CD4-positive, alpha-beta T cell treated with Interferon alpha-2 for 1 hour (primary cell): ENCODE measurements at regions not wholly inside any gene's neighbourhood (a gene's known extent, or its start where the extent isn't known, plus 50 kb on each side); places are given as distances from the start of the nearest gene placed in this dataset.

ENCODE experiments used
- DNase-seq, 2 donors: peaks; one replicate each; pipeline ENCODE4 v3.0.0-alpha.2; 2020 to 2022

DNA sequence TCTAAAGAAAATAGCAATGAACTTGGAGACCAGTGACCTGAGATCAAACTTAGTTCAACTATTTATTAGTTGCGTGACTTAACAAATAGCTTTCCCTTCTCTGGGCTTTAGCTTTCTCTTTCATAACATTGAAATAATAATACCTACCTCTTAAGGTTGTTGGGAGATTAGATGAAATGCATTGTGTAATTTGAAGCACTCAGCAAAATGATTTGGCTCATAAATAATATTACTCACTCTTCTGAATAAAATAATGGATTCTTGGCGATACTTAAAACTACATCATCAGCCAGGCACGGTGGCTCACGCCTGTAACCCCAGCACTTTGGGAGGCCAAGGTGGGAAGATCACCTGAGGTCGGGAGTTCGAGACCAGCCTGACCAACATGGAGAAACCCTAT, 556.2 kb upstream of the JARID2 start:
- no peak for DNase-seq

DNA sequence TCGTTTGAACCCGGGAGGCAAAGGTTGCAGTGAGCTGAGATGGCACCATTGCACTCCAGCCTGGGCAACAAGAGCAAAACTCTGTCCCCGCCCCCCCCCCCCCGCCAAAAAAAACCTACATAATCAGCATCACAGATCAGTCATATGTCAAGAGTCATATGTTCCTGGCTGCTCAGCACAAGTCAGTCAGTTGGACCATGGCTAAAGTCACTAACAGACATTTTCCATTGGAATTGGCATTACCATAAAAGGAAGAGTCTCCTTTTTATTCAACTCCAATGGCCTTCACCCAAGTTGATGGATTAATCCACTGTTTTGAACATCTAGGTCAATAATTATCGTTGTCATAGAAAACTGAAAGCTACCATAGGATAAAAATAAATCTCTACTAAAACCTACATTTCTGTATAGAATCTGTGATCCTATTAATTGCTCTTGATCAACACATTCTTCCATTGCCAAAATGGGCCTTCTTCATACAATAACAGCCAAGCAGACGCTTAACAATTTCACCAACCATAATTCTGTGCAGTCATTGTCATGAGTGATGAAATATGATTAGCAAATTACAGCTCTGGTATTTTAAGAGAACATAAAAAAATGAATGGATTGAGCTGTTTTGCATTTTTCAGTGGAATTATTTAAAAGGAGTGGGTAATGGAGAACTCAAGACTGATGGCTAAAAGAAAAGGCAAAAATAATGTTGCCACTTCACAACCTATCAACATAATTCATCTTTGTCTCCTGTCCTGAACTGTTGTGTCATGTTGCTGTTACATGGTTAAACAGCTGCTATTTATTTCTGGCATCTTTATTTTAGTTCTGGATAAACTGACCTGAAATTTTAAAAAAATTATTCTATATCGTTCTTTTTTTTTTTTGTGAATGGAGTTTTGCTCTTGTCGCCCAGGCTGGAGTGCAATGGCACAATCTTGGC, 555.5 kb upstream of the JARID2 start:
- DNase-seq: no peak

DNA sequence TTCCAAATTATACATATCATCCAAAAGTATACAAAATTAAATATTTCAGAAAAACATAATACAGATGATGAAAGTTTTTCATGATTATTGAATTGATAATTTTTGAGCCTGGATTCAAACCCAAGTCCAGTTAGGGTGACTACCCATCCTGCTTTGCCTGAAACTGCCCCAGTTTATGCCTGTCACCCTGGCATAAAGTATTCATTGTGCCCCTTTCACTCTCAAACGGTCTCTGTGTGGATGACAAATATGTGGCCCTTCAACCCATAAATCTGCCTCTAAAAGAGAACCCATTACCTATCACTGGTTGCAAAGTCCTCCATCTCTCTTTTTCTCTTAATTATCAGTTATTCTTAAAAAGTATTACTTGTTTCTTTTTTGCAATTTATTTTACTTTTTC, 553.7 kb upstream of the JARID2 start:
- DNase-seq: no peak

DNA sequence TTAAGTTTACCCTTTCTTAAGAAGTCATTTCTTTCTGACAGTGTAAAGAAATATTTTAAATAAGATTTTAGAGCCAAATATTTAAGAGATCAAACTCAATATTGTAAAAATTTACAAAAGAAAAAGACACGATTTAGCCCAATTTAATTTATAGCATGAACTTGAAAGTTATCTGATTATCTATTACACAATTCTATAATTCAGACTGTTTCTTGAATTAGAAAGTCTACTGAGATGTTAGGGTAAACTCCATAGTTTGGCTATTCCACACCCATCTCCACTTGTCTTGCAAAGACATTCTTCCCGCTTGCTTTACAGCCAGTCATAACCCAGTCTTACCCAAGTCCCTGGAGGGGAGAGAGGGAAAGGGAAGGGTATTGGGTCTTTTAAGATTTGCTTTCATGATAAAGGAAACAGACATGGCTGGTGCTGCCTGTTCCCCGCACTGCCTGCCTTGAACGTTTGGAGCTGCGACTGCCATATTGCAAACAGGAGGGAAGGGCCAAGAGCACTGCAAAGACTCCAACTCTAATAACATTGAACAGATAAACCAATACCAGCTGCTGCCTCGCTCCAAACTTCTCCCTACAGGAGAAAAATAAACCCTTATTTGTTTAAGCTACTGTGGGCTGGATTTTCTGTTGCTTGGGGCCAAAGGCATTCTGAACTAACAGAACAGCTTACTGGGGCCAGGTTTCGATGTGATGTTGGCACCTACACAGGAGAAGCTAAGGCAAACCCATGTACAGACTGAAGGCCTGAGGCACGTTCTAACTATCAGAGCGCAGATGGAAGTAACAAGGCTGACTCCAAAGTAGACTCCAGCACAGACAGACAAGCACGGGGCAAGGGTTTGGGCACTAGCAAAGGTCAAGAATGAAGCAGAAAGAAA, 552.3 kb upstream of the JARID2 start:
- no peak for DNase-seq

DNA sequence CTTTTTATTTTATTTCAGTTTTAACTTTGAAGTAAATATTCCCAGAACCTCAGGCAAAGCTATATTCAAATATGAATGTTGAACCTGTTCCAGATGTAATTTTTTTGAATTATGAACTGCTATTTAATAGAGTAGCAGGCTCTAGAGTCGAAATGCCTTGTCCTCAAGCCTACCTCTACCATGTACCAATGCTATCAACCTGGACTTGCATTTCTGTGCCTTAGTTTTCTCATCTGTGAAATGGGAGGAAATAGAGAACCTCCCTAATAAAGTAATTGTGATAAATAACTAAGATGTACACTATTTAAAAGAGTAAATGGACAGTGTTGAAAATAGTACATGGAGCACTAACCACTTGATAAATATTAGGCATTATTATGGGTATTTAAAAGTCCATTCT, 551.6 kb upstream of the JARID2 start:
- DNase-seq: no peak

DNA sequence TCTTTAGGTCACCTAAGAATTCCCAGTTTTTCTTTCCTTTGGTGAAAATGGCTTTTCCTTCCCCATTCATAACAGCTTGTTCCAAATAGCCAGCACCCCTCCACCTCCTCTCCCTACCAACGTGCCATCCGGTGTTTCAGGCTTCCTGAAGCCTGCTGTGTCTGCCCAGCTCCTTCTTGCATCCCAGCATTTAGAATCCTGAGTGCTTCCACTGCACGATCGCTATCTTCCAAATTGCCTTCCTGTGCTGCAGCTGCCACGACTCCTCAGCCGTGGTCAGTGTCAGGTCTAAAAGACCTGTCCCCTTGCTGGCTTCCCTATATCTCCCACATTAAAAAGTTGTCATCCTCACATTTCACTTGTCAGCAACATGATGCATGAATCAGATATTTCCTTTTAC, 550.3 kb upstream of the JARID2 start:
- DNase-seq: no peak

DNA sequence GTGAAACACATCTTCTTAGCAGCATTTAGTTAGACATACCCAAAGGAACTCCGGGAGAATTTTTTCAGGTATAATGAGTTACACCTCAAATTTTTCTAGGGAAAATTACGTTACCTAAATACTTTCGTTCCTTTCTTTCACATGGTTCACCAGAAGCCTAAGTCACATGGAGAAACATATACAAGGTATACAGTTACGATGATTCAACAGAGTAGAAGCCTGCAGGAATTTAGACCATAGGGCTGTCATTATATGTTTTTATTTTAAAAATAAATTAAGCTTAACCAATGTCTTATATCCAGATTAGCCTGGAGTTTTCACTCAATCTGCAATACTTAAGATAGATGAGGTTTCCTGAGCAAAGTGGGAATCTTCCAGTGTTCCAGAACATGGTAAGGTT, 549.5 kb upstream of the JARID2 start:
- DNase-seq: no peak

DNA sequence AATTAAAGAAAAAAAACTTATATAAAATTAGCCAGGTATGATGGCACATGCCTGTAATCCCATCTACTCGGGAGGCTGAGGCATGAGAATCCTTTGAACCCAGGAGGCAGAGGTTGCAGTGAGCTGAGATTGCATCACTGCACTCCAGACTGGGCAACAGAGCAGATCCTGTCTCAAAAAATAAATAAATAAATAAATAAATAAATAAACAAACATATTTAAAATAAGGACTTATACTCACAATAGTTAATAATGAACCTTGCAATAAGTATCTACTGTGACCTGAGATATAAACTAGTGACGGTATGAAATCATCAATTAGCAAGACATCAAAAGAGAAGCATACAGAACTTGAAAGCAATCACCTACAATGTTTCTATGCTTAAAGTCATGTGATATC, 548.4 kb upstream of the JARID2 start:
- no peak for DNase-seq

DNA sequence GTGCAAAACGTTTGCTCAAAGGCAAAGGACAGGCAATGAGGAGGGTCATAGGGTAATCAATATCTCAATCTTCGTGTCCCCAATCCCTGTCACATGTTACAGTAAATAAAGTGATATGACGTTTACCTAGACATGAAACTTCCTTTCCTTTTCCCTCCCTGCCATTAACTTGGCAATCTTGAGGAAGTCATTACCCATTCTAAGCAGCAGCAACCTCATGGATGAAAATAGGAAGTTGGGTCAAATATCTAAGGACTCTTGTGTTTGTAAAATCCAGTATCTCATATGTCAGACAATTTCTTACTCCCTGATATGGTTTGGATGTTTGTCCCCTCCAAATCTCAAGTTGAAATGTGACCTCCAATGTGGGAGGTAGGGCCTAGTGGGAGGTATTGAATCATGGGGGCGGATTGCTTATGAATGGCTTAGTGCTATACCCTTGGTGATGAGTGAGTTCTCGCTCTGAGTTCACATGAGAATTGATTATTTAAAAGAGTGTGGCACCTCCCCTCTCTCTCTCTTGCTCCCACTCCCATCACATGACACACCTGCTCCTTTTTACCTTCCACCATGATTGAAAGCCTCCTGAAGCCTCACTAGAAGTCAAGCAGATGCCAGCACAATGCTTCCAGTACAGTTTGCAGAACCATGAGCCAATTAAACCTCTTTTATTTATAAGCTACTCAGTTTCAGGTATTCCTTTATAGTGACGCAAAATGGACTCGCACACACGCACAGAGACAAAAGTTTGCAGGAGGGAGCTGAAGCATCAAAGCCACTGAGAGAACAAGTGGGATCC, 545.9 kb upstream of the JARID2 start:
- no peak for DNase-seq

DNA sequence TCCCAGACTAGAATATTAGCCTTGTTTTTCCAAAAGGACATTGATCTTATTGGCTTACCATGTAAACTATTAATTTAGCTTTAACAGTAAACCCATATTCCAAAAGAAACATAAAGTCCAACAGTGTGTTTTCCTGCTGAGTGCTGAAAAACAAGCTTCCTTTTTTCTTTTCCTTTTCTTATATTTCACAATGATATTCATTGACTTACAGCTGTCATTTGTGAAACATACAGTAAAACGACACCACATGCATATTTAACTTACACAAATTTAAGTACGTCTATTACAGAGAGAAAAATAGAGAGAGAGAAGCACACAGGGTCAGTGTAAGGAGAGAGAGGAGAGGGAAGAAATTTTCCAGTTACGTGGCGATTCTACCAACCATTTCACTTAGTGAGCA, 543.9 kb upstream of the JARID2 start:
- DNase-seq: no peak

DNA sequence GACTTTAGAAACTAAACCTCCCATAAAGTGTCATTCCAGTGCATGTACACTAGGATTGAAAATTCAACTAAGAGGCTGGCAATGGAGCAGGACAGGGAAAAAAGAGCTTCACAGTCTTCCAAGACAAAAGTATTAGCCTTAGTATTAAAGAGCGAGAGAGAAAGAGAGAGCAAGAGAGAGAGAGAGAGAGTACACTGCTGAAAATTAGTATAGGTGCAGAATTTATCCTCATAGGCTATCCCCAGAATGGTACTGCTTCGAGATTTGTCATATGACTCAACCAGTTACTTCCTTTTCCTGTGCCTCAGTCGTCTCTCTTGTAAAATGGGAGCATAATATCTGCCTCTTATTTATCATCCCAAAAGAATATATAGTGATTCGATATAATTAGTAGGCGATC, 543.2 kb upstream of the JARID2 start:
- DNase-seq: no peak

DNA sequence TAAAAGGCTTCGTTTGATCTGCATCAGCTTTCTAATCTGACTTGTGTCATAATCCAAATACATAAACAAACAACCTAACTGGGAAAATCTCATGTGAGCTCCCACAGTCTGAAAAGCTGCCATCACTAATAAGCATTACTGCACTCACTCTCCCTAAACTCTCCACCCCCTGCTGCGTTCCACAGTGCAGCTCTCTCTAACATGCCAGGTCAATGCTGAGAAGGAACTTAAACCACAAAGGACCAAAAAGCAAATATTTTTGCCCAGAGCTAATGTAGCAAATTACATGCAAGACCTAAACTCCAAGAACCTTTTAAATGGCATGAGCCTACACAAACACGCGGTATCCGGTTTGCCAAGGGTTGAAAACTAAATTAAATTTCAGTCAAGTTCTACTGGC, 542.3 kb upstream of the JARID2 start:
- DNase-seq: no peak

DNA sequence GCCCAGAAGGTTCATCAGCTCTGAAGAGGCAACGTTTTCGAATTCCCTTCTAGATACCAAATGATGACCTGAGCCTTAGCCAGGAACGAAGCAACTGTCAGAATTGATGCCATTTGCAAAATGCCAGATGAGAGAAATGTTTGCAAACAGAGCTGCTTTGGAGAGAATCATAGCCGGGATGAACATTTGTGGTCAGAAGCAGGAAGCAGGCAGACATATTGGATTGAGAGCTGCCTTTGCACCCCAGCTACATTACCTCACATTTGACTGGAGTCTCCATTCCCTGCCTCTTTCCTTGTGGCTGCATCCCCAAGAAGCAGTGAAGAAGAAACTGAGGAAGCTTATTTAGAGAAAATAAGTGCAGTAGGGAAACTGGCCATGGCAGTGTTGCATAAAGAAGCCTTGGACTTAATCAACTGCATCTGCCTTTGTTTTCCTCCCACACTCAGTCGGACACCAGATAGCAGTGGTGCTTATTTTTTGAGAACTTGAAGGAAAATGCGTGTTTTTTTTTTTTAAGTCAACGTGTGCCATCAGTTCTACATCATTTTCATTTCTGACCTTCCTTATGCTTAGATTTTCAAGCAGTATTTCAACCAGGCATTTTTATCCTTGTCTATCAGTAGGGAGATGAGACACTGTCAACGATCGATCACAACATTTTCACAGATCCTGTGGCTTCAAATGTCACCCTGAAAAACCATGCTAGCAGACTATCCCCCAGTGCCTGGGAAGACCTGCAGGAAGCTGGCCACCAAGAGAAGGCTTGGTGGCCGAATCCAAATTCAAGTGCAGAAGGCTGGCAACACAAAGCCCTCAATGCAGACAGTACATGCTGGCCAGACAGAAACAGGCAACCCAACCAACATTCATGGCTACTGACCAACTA, 541.2 kb upstream of the JARID2 start:
- DNase-seq: no peak

DNA sequence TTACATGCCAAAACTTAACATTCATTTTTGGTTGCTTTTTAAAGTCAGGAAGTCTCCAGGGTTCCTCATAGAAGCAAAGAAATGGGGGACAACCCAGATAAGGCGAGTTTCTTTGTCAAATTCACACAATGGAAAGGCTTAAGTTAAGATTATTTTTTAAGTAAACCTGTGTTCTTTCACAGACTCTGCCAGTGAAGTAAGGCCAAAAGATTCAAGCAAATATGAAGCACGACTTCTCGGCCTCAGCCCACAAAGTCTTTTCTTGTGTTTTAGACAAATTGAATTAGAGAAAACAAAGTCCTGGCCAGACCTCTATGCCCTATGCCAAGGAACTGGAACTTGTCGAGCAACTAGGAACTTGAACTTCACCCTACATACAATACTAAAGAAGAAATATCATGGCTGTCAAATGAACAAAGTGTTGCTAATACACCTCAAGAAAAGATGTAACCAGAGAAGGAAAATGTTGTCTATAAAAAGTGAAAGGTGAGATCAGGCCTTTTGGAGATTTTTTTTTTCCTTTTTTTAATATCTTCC, 540.0 kb upstream of the JARID2 start:
- DNase-seq: no peak

DNA sequence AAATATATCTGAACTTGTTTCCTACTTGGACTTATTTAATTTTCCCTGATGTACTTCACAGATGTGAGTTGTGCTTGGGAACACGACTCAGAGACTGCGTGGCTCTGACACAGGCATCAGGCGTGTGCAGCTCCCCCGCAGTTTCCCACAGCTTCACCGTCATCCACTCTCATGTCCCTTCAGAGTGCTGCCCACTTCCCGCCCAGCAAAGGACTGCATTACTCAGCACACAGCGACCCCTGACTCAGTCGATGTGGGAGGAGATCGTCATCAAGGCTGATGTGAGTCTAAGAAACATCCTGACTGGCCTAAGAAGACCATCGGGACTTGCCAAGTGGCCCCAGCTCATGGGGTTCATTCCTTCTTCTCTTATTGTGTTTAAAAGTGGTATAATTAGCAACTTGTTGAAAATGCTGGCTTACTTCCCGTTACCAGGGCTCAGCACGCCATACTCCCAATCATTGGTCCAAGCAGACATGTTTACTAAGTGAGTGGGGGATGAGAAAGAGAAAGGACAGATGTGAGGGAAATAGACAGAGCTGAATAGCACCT, 539.4 kb upstream of the JARID2 start:
- DNase-seq: no peak

DNA sequence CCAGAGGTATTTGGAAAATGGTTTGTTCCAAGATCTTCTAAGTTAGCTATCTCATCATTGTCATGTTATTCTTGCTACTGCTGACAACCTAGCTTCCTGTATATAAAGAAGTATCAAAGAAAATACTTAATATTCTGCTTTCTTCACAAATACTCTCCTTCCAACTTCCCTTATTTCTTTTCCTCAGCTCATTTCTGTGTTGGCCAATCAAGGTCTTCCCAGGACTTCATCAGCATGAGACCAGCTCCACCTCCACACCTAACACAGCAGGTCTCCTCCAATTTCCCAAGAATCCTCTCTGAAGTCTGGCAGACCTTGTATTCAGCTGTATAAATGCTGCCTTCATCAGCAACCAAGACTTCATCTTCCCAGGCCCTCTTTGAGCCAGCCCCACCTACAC, 538.6 kb upstream of the JARID2 start:
- no peak for DNase-seq

DNA sequence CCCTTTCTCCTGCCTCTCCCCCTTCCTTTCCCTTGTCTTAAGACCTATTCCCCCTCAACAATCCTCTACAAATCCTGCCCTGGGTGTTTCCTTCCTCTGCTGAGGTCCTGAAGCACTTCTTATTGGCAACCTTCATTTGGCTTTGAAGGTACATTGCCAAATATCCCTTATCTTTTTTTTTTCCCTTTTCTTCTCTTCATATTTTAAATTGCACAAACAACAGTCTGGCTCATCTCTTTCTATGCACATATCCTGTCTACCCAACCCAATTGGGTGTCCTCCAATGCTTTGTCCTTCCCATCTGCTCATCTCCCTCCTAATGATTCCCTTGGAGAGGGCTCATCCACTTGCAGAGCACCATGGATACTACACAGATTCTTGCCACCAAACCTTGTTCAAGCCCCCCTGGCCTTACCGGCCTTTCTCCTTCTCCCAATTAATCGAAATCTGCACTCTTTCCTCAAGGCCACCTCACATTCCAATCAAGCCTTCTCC, 537.9 kb upstream of the JARID2 start:
- DNase-seq: no peak

DNA sequence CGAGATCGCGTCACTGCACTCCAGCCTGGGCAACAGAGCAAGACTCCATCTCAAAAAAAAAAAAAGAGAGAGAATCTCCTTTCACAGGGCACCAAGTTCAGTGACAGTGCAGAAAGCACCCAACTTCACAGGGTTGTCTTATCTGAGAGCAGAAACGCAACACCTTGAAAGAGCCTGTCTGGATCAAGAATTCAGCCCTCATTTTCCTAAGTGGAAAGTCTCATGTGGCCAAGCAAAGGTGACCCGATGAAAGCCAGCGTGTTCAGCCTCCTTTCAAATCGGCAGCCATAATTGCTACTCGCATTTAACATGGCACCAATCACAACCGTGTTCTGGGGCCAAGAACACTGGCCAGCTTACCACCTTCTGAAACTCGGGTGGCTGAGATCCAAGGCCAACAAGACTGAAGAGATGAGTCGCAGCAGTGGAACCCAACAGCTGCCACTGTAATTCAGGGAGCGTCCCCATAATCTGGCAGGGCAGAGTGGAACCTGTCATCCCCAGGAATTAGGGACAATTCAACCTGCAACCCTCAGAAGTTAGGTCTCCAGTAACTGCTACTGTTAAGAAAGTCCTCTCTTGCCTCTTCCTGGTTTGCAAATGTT, 536.7 kb upstream of the JARID2 start:
- no peak for DNase-seq

DNA sequence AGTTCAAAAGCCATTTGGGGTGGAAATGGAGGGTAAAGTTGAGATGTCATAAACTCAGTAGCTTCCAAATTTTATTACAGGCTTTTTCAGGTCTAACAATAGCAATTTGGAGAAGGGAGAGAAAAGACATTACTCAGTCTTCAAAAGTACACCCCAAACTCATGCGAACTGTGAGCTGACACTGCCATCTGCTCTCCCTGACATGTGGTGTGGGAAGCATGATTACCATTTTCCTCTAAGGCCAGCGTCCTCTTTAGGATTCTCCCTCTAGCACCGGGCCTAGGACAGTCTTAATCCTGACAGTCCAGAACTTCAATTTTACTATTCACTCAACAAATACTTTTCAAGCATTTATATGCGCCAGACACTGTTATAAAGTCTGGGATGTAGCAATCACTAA, 536.0 kb upstream of the JARID2 start:
- DNase-seq: no peak

DNA sequence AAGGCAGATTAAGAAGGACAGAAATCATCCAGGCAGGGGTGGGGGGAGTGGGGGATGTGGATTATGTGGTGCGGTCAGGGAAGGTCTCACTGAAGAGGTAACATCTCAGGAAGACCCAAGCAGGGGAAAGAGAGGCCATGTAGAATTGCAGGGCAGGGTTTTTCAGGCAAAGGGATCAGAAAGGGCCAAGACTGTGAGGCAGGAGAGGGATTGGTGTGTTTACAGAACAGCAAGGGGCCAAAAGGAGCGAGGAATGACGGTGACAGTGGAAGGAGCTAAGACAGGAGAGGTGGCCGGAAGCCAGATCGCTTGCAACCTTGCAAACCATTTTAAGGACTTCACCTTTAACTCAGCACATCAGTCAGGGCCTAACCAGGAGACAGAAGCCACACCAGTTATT, 535.4 kb upstream of the JARID2 start:
- no peak for DNase-seq
